ENCODE measurements at regions not wholly inside any gene's neighbourhood (a gene's known extent, or its start where the extent isn't known, plus 50 kb on each side); places are given as distances from the start of the nearest gene placed in this dataset.
"Not testable (repeated sequence)": the region's sequence is repeated elsewhere in the genome, so short reads cannot be mapped to it uniquely, and the experiment has no call there.

DNA sequence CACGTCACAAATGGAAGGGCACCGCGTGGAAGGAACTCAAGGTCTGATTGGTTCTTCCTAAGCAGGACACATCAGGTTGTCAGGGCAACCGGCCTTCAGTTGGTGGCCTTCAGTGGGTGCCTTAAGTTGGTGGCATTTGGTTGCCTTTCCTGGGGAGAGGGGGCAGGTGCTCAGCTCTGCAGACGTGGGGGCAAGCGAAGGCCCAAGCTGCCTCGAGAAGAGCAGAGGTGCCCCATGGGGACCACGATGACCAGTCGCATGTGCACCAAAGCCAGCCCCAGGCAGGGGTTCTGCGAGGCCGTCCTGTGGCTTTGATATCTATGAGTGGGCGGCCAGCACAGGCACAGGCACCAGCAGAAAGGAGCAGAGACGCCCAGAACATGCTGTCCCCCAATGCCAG lies 1742.8 kb upstream of the DEFB115 start:
- H3K4me1 ChIP-seq (ENCODE audit: control insufficient read depth in 2 of 2, insufficient read depth in 2 of 2, low read length in 2 of 2); H3K36me3 ChIP-seq (ENCODE audit: control insufficient read depth in 2 of 3, insufficient read depth in 3 of 3, low read length in 3 of 3); H3K36me3 Mint-ChIP-seq; H3K27me3 Mint-ChIP-seq; H3K9me3 ChIP-seq (ENCODE audit: control insufficient read depth in 2 of 3, low read length in 3 of 3); intact Hi-C loops (cut with micrococcal nuclease); ATAC-seq; H3K4me3 ChIP-seq (ENCODE audit: low read length); H3K27ac Mint-ChIP-seq; DNase-seq; H3K4me3 Mint-ChIP-seq; H3K27ac ChIP-seq (ENCODE audit: low read depth, low read length); H3K27me3 ChIP-seq (ENCODE audit: control insufficient read depth in 2 of 2, insufficient read depth in 2 of 2, low read length in 2 of 2); POLR2A ChIA-PET; CTCF ChIA-PET; H3K4me1 Mint-ChIP-seq: not testable (repeated sequence)
- H3K9me3 Mint-ChIP-seq, result peaks cover 4 to 33% (median 20%) of the 10 kb centered on the region in 11 donors

DNA sequence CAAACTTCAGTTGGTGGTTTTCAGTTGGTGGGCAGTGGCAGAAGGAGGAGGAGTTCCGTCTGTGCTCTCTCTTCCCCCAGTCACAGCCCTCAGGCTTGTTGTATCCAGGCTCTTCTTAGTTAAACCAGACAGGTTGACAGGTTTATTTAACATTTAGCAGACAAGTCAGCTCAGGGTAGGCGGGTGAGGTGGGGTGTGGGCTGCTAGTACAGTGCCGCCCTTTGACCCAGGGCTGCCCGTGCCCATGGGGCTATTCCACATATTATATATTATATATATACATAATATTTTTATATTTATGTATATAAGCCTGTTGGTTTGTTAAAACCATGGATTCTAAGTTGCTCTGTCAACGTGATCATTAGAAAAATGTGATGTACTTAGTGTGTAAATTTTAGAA lies 1740.6 kb upstream of the DEFB115 start:
- ATAC-seq; CTCF ChIA-PET; H3K36me3 Mint-ChIP-seq; H3K4me1 ChIP-seq (ENCODE audit: control insufficient read depth in 2 of 2, insufficient read depth in 2 of 2, low read length in 2 of 2); intact Hi-C loops (cut with micrococcal nuclease); H3K27ac ChIP-seq (ENCODE audit: low read depth, low read length); POLR2A ChIA-PET; H3K4me1 Mint-ChIP-seq; H3K27ac Mint-ChIP-seq; H3K9me3 ChIP-seq (ENCODE audit: control insufficient read depth in 2 of 3, low read length in 3 of 3); H3K36me3 ChIP-seq (ENCODE audit: control insufficient read depth in 2 of 3, insufficient read depth in 3 of 3, low read length in 3 of 3); H3K4me3 ChIP-seq (ENCODE audit: low read length); H3K4me3 Mint-ChIP-seq; DNase-seq; H3K27me3 ChIP-seq (ENCODE audit: control insufficient read depth in 2 of 2, insufficient read depth in 2 of 2, low read length in 2 of 2): not testable (repeated sequence)
- Mint-ChIP-seq H3K27me3 (peaks cover 0 to 13% (median 0%) of the 10 kb centered on the region in 5 donors), H3K9me3 (peaks cover 4 to 37% (median 20%) of the 10 kb centered on the region in 11 donors)

DNA sequence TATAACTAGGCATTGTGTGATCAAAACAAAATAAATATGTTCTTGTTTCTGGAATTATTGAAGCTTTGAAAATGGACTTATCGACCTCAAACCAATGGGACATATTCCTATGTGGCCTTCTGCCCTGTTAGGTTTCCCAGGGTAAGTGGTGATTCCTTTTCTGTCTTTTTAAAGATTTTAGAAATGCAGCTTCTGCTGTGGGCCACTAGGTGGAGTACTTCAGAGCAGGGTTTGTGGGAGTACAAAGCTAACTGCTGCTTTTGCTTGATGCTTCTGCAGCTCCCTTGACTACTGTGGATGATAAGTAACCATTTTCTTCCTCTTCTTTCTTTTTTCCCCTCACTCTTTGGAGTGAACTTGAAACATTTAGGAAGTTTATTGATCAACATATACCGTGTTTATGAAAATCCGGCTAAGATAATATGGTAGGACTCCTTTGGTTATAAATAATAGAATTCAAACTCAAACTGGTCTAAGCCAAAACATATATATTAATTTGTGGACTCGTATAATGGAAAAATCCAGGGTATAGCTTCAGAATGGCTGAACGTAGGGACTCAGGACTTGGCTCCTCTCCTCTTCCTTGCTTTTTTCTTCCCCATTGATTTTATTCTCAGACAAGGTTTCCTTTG lies 1737.7 kb upstream of the DEFB115 start:
- CTCF ChIA-PET; H3K27me3 ChIP-seq (ENCODE audit: control insufficient read depth in 2 of 2, insufficient read depth in 2 of 2, low read length in 2 of 2); H3K4me1 ChIP-seq (ENCODE audit: control insufficient read depth in 2 of 2, insufficient read depth in 2 of 2, low read length in 2 of 2); H3K4me3 Mint-ChIP-seq; H3K4me1 Mint-ChIP-seq; H3K27ac Mint-ChIP-seq; H3K36me3 ChIP-seq (ENCODE audit: control insufficient read depth in 2 of 3, insufficient read depth in 3 of 3, low read length in 3 of 3); H3K9me3 ChIP-seq (ENCODE audit: control insufficient read depth in 2 of 3, low read length in 3 of 3); H3K36me3 Mint-ChIP-seq; intact Hi-C loops (cut with micrococcal nuclease); ATAC-seq; POLR2A ChIA-PET; H3K4me3 ChIP-seq (ENCODE audit: low read length); H3K27ac ChIP-seq (ENCODE audit: low read depth, low read length); DNase-seq: not testable (repeated sequence)
- H3K27me3 Mint-ChIP-seq, result peaks cover 0 to 27% (median 0%) of the 10 kb centered on the region in 5 donors
- H3K9me3 Mint-ChIP-seq, result peaks cover 1 to 48% (median 10%) of the 10 kb centered on the region in 11 donors

DNA sequence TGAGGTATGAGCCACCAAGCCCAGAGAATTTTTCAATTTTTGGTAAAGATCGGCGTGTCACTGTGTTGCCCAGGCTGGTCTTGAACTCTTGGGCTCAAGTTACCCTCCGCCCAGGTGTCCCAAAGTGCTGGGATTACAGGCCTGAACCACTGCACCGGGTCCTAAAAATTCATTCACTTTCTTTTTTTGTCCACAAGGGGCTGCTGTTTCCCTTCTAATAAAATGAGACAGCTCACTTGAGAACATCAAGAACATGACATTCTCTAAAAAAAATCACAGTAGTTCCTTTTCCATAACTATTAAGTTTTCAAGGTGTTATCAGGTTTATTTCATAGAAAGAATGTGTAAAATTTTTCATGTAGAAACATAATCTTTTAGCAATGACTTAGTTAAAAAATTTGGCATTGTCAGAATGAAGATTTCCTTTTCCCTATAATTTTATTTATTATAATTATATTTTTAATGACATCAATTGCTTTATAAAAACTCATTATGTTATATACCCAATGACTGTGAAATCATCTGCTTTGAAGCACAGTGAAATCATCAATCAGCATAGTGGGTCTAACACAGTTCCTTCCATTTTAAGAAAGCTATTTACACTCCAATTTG lies 1723.8 kb upstream of the DEFB115 start:
- H3K36me3 Mint-ChIP-seq; H3K9me3 ChIP-seq (ENCODE audit: control insufficient read depth in 2 of 3, low read length in 3 of 3); H3K4me3 ChIP-seq (ENCODE audit: low read length); ATAC-seq; POLR2A ChIA-PET; H3K4me3 Mint-ChIP-seq; H3K27ac Mint-ChIP-seq; intact Hi-C loops (cut with micrococcal nuclease); H3K27me3 Mint-ChIP-seq; H3K27me3 ChIP-seq (ENCODE audit: control insufficient read depth in 2 of 2, insufficient read depth in 2 of 2, low read length in 2 of 2); CTCF ChIA-PET; H3K4me1 ChIP-seq (ENCODE audit: control insufficient read depth in 2 of 2, insufficient read depth in 2 of 2, low read length in 2 of 2); H3K27ac ChIP-seq (ENCODE audit: low read depth, low read length); H3K4me1 Mint-ChIP-seq; DNase-seq; H3K36me3 ChIP-seq (ENCODE audit: control insufficient read depth in 2 of 3, insufficient read depth in 3 of 3, low read length in 3 of 3): not testable (repeated sequence)
- H3K9me3 Mint-ChIP-seq, result peaks cover 0 to 22% (median 4%) of the 10 kb centered on the region in 11 donors

DNA sequence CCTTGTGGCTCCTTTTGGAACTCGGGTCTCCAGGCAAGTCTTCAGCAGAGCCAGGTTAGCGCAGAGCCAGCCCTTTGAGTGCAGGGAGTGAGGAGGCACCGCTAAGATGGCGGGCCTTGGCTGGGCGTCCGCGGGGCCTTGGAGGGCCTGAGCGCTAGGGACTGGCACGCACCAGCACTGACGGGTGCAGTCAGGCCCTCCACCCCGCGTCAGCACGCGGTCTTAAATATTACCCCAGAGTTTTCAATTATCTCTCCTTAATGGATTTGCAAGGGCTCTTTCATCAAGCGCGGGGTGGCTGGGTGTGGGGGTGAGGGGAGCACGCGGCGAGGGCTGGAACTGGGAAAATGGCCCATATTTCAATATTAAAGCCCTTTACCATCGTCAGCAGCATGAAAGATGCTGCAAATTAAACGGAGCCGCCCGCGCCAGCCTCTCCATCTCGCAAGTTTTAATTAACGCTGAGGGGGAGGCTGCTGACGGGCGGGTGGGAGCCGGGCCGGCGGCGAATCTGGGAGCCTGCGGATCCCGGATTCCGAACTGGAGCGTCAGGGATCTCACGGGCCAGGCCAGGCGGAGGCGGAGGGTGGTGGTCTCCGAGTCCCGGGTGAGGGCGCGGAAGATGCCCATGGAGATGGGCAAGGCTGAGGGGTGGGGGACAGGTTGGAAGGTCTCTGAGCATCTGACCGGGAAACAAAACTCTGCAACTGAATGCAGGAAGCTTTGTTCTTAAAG lies 1690.4 kb upstream of the DEFB115 start:
- intact Hi-C loops (cut with micrococcal nuclease); H3K4me1 ChIP-seq (ENCODE audit: control insufficient read depth in 2 of 2, insufficient read depth in 2 of 2, low read length in 2 of 2); H3K27ac Mint-ChIP-seq; H3K9me3 ChIP-seq (ENCODE audit: control insufficient read depth in 2 of 3, low read length in 3 of 3); CTCF ChIA-PET; H3K36me3 Mint-ChIP-seq; H3K36me3 ChIP-seq (ENCODE audit: control insufficient read depth in 2 of 3, insufficient read depth in 3 of 3, low read length in 3 of 3); H3K4me1 Mint-ChIP-seq; ATAC-seq; H3K4me3 Mint-ChIP-seq; H3K4me3 ChIP-seq (ENCODE audit: low read length); DNase-seq; POLR2A ChIA-PET; H3K27me3 ChIP-seq (ENCODE audit: control insufficient read depth in 2 of 2, insufficient read depth in 2 of 2, low read length in 2 of 2); H3K27me3 Mint-ChIP-seq; H3K27ac ChIP-seq (ENCODE audit: low read depth, low read length): not testable (repeated sequence)
- H3K9me3 Mint-ChIP-seq, result peaks cover 0 to 16% (median 1%) of the 10 kb centered on the region in 11 donors

DNA sequence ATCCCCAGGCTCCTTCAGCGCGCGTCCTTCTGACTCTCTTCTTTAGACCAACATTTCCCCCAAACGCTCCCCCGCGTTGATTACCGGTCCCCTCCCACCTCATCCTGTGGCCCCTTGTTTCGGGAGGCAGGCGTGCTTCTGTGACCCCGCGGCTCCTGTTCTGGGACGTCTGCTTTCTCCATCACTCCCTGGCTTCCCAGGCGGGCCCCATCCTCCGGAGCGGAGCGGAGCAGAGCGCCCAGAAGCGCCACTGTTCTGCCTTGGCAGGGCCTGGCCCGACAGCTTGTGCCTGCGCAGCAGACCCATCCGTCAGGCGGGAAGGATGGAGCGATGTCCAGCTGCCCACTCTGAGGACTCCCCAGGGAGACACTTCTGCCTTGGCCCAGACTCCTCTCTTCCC lies 1689.8 kb upstream of the DEFB115 start:
- intact Hi-C loops (cut with micrococcal nuclease); CTCF ChIA-PET; ATAC-seq; H3K4me1 Mint-ChIP-seq; H3K4me3 Mint-ChIP-seq; H3K27me3 ChIP-seq (ENCODE audit: control insufficient read depth in 2 of 2, insufficient read depth in 2 of 2, low read length in 2 of 2); H3K9me3 ChIP-seq (ENCODE audit: control insufficient read depth in 2 of 3, low read length in 3 of 3); DNase-seq; POLR2A ChIA-PET; H3K36me3 ChIP-seq (ENCODE audit: control insufficient read depth in 2 of 3, insufficient read depth in 3 of 3, low read length in 3 of 3); H3K27me3 Mint-ChIP-seq; H3K27ac Mint-ChIP-seq; H3K27ac ChIP-seq (ENCODE audit: low read depth, low read length); H3K36me3 Mint-ChIP-seq; H3K4me1 ChIP-seq (ENCODE audit: control insufficient read depth in 2 of 2, insufficient read depth in 2 of 2, low read length in 2 of 2); H3K4me3 ChIP-seq (ENCODE audit: low read length): not testable (repeated sequence)
- H3K9me3 Mint-ChIP-seq, result peaks cover 0 to 11% (median 2%) of the 10 kb centered on the region in 11 donors

- H3K4me3 Mint-ChIP-seq; H3K36me3 Mint-ChIP-seq; H3K4me3 ChIP-seq (ENCODE audit: low read length); ATAC-seq; POLR2A ChIA-PET; H3K36me3 ChIP-seq (ENCODE audit: control insufficient read depth in 2 of 3, insufficient read depth in 3 of 3, low read length in 3 of 3); H3K4me1 ChIP-seq (ENCODE audit: control insufficient read depth in 2 of 2, insufficient read depth in 2 of 2, low read length in 2 of 2); H3K27me3 ChIP-seq (ENCODE audit: control insufficient read depth in 2 of 2, insufficient read depth in 2 of 2, low read length in 2 of 2); DNase-seq; H3K27ac Mint-ChIP-seq; CTCF ChIA-PET; H3K27me3 Mint-ChIP-seq; H3K27ac ChIP-seq (ENCODE audit: low read depth, low read length); H3K9me3 ChIP-seq (ENCODE audit: control insufficient read depth in 2 of 3, low read length in 3 of 3); intact Hi-C loops (cut with micrococcal nuclease): not testable (repeated sequence)
- Mint-ChIP-seq H3K9me3 (peaks cover 0 to 11% (median 2%) of the 10 kb centered on the region in 11 donors), H3K4me1 (peaks cover 0 to 20% (median 0%) of the 10 kb centered on the region in 7 donors)
Measured at GRCh38 chr20:29570126-29570525, 1687.3 kb upstream of the DEFB115 start.
